Body of pancreas (tissue), 4 donors: ENCODE measurements at regions not wholly inside any gene's neighbourhood (a gene's known extent, or its start where the extent isn't known, plus 50 kb on each side); places are given as distances from the start of the nearest gene placed in this dataset.

Source experiments
- POLR2A ChIP-seq, 3 donors: fragments of 450-650 bp; IDR thresholded peaks; one replicate each; pipeline ENCODE4 v1.6.1; 2016; ENCODE audit warnings: antibody characterized with exemption in 3 of 3, mild to moderate bottlenecking in 2 of 3
- TF ChIP-seq, protein P1 (sequence below), 7 experiments: fragments of 450-650 bp in 4 of 7; fragments of 200-600 bp in 3 of 7; sonication (generic) in 3 of 7; IDR thresholded peaks; one replicate each; pipeline ENCODE4 v1.5.1; 2016 to 2019; ENCODE audit warnings: antibody characterized with exemption in 7 of 7

DNA sequence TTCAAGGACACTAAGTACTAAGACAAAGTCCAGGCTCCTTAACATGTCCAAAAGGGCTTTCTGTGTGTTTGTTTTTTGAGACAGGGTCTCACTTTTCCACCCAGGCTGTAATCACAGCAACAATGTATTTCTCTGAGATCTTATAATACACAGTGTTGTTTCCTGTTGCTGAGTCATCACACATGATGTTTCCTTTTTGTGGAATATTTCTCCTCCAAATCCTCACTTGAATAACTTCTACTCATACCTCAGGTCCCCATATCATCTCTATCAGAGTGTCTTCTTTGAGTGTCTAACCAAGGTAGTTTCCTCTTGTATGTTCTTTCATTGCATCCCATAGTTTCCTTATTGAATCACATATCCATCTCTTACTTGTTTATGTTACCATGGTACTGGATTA, 632.0 kb upstream of the PIK3C3 start:
- TF ChIP-seq, protein P1, sequence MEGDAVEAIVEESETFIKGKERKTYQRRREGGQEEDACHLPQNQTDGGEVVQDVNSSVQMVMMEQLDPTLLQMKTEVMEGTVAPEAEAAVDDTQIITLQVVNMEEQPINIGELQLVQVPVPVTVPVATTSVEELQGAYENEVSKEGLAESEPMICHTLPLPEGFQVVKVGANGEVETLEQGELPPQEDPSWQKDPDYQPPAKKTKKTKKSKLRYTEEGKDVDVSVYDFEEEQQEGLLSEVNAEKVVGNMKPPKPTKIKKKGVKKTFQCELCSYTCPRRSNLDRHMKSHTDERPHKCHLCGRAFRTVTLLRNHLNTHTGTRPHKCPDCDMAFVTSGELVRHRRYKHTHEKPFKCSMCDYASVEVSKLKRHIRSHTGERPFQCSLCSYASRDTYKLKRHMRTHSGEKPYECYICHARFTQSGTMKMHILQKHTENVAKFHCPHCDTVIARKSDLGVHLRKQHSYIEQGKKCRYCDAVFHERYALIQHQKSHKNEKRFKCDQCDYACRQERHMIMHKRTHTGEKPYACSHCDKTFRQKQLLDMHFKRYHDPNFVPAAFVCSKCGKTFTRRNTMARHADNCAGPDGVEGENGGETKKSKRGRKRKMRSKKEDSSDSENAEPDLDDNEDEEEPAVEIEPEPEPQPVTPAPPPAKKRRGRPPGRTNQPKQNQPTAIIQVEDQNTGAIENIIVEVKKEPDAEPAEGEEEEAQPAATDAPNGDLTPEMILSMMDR (IDR thresholded peaks at IDR 0.05): no peak
- TF ChIP-seq POLR2A (IDR thresholded peaks at IDR 0.05): no peak
